ENCODE measurements at regions not wholly inside any gene's neighbourhood (a gene's known extent, or its start where the extent isn't known, plus 50 kb on each side); places are given as distances from the start of the nearest gene placed in this dataset.
"Not testable (repeated sequence)": the region's sequence is repeated elsewhere in the genome, so short reads cannot be mapped to it uniquely, and the experiment has no call there.

DNA sequence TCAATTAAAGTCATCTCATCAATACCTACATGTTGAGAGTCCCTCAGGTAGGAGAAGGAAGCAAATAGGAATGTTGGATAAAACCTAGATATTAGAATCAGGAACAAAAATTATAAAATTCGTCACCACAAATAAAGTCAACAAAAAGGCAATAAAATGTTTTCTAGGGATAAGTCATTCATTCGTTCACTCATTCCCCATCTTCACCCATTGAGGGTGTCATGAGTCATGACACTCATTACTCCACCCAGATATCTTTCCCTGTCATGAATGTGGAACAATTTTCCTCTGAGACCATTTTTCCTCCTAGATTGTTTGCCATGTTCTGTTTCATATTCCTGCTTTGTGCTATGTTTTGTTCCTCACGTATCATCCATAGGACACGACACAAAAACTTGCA lies 50.9 kb upstream of the OLIG3 start:
- DNase-seq (ENCODE audit: low spot score), result no peak

- DNase-seq (ENCODE audit: low spot score), result no peak
Measured at GRCh38 chr6:137547186-137547585, 53.0 kb upstream of the OLIG3 start.

- DNase-seq (ENCODE audit: low spot score), result no peak
Measured at GRCh38 chr6:137547601-137548000, 53.4 kb upstream of the OLIG3 start.

GRCh38 chr6:137549106-137549505 lies 54.9 kb upstream of the OLIG3 start:
- DNase-seq (ENCODE audit: low spot score), result no peak

GRCh38 chr6:137550535-137550934 lies 56.3 kb upstream of the OLIG3 start:
- DNase-seq (ENCODE audit: low spot score), result no peak

GRCh38 chr6:137552146-137552545 lies 58.0 kb upstream of the OLIG3 start:
- DNase-seq (ENCODE audit: low spot score), result no peak

DNA sequence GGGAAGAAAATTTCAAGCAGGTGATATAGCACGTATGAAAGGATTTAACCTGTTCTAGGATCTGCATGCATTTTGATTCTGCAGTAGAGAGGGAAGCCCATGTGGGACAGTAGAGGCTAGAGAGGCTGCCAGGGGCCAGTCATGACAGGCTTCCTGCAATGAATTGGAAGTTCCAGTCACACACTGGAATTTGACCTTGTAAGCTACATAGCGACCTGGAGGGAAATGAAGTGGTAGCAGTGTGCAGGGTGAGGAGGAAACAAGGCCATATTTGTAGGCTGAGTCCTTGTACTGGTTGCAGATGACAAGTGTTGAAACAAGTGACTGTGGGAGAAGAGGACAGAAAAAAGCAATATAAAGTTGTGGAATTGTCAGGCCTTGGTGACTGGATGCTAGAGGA lies 58.6 kb upstream of the OLIG3 start:
- no peak for DNase-seq (ENCODE audit: low spot score)

- DNase-seq (ENCODE audit: low spot score), result not testable (repeated sequence)
Measured at GRCh38 chr6:137559521-137560183, 65.5 kb upstream of the OLIG3 start.

- DNase-seq (ENCODE audit: low spot score), result no peak
Measured at GRCh38 chr6:137560184-137560563, 66.0 kb upstream of the OLIG3 start.

GRCh38 chr6:137568067-137568466 lies 73.9 kb upstream of the OLIG3 start:
- DNase-seq (ENCODE audit: low spot score), result no peak

GRCh38 chr6:137570393-137570792 lies 76.2 kb upstream of the OLIG3 start:
- no peak for DNase-seq (ENCODE audit: low spot score)

DNA sequence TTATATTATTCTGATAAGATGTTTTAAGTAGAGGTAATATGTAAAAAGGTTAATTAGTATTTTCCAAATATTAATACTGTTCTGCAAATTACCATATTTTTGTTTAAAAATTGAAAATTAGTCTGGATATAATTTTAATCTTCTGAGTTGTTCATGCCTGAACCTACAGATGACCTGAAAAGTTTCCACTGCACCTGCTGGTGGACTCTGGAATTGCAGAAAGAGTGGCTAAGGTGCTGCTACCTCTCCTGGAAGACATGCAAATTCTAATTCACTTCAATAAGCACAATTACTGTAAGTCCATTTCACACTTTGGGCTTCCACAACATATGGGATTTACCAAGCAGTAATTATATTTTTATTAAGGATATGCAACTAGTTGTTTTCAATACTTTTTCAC lies 77.7 kb upstream of the OLIG3 start:
- peak; percentile 54 for DNase-seq (ENCODE audit: low spot score)

DNA sequence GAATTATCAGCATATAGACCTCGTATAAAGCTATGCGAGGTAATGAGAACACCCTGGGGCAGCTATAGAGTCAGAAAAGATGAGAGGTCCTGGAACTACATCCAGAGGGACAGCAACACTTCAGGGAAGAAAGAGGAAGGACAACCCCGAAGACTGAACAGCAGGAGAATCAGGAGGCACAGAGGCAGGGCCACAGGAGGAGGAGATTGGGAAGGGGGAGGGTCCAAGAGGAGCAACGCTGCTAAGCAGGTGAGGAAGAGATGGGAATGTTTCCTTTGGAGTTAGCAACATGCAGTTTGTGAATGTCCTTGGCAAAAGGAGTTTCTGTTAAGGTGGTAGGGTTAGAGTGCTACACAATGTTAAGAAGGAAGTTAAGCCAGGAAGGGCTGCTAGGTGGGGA lies 79.5 kb upstream of the OLIG3 start:
- DNase-seq (ENCODE audit: low spot score), result no peak

DNA sequence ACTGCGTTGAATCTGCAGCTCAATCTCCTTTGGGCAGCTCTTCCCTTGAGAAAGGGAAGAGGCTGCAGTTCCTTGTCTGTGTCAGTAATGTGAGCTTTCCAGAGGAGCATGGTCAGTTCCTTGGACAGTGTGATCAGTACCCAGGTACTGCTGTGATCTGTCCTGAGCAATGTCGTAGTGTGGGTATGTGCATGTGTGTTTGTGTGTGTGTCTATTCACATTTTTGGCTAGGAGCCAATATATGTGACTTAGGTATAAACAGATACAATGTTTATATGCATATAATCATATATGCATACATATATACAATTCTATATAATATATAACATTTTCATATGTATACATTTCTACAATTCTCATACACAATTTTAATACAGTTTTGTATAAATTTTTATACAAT lies 85.4 kb upstream of the OLIG3 start:
- no peak for DNase-seq (ENCODE audit: low spot score)

DNA sequence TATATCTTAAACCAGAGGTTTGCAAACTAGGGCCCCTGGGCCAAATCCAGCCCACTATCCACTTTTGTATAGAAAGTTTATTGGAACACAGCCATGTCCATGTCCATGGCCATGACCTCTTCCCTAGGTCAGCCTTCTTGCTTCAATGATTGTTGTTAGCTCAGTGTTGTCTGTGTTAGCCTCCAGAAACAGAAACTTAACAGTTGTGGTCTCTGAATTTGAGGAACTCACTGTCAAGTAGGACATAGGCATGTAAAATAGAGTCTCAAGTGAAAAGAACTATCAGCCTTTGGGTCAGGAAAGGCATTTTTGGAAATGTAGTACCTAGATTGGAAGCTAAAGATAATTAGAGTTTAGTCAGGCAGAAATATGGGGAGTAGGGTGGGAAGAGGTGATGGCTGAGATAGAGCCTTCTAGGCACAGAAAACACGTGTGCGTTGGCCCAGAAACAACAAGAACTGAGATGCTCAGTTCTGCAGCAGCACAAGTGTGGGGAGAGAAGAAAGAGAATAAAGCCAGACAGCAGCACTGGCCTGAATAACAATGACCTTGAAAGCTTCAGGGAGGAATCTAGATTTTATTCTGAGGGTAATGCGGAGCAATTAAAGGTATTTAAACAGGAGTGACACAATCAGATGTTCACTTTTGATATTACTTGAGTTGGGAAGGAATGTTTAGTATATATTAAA lies 87.0 kb upstream of the OLIG3 start:
- DNase-seq (ENCODE audit: low spot score), result no peak

DNA sequence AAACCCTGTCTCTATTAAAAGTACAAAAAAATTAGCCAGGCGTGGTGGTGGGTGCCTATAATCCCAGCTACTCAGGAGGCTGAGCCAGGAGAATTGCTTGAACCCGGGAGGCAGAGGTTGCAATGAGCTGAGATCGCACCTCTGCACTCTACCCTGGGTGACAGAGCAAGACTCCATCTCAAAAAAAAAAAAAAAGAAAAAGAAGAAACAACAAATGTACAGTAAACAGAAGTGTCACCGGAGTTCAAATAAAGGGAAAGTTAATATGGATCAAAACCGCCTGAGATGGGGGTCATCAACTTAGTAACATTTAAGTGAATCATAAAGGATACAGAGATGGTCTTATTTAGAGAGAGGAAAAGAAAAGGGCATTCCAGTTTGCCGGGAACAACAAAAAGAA lies 89.3 kb upstream of the OLIG3 start:
- DNase-seq (ENCODE audit: low spot score), result not testable (repeated sequence)

- DNase-seq (ENCODE audit: low spot score), result peak; percentile 22
Measured at GRCh38 chr6:137588472-137588871, 94.3 kb upstream of the OLIG3 start.

DNA sequence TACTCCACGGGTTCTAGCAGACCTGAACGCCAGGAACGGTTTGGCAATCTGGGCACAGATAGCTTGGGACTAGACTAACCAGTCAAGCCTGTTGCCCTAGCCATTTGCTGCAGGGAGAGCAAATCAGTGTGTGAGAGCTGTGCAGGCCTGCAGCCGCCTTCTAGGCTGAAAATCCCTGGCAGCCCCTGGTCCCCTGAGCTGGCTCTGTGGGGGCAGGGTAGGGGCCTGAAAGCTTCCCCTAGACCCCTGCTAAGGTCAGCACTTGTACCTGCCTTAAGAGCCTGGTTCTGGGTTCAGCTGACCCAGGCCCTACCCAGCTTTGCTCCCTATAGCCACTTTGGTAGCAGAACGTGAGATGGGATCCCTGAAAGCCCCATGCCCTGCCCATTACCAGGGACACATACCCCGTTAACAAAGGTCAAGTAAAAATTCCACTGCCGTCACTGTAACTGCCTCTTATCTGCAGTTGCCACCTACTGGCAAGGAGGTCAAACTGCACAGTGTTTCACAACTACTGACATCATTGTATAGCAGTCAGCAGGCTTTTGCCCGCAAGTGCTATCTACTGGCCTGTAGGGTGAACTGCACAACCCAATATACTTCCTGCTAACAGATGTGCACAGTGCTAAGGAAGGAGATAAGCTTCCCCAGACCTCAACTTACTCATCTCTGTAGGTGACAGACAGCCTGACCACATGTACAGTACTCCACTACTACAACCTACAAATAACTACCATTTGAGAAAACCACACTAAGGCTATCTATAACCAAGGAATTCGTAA lies 95.1 kb upstream of the OLIG3 start:
- DNase-seq (ENCODE audit: low spot score), result peak; percentile 65

GRCh38 chr6:137590684-137591083 lies 96.5 kb upstream of the OLIG3 start:
- DNase-seq (ENCODE audit: low spot score), result no peak

DNA sequence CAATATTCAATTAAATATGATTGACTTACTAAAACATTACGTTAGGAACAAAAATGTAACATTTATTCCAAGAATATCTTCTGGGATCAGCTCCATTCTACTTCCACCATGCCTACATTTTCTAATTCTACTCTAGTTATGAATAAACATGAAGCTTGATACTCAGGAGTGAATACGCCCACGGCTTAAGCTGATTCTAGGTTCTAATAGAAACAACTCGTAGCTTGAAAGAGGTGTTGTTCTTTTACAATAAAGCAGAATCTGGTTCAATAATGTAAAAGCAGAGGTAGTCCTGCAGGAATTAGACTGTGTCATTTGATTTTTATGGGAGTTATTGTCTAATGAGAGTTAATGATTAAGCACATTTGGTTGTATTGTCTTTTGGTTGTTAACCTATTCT lies 107.3 kb upstream of the OLIG3 start:
- no peak for DNase-seq (ENCODE audit: low spot score)

GRCh38 chr6:137602313-137603197 lies 108.4 kb upstream of the OLIG3 start:
- DNase-seq (ENCODE audit: low spot score), result no peak

GRCh38 chr6:137610702-137611101 lies 116.5 kb upstream of the OLIG3 start:
- DNase-seq (ENCODE audit: low spot score), result no peak
